AG04450 (cell line): ENCODE measurements at regions not wholly inside any gene's neighbourhood (a gene's known extent, or its start where the extent isn't known, plus 50 kb on each side); places are given as distances from the start of the nearest gene placed in this dataset.

Experiments used
- CTCF ChIA-PET: fragments of 300-600, 350-600 bp; formaldehyde crosslinking; extraction: SDS; loops from one replicate; lab custom pipeline; 2022; ENCODE audit warnings: antibody characterized with exemption, inconsistent platforms; lab: Charles Lee
- POLR2A ChIA-PET: fragments of 350-600 bp; formaldehyde crosslinking; extraction: SDS; loops from one replicate; lab custom pipeline; 2021; ENCODE audit warnings: antibody characterized with exemption, inconsistent platforms; lab: Yijun Ruan, JAX
- DNase-seq: peaks from one replicate; pipeline ENCODE4 v3.0.0-alpha.2; 2011; ENCODE audit warnings: low read depth, low spot score
- H3K27ac ChIP-seq: one replicate; pipeline ENCODE4 v1.5.1; 2012; ENCODE audit warnings: low read depth, low read length, control low read depth
- H3K27me3 ChIP-seq: one replicate; pipeline ENCODE4 v1.6.0; 2012; ENCODE audit warnings: low read length; ENCODE audit not compliant: control insufficient read depth, insufficient read depth
- H3K4me3 ChIP-seq: 2 replicates; pipeline ENCODE4 v1.5.1; 2011; ENCODE audit warnings: mild to moderate bottlenecking, low read depth, low read length, control low read depth
- H3K9me3 ChIP-seq: 2 replicates; pipeline ENCODE4 v1.5.1; 2012; ENCODE audit warnings: low read length; ENCODE audit not compliant: control insufficient read depth, insufficient read depth
- TF ChIP-seq, protein P1 (sequence below): IDR thresholded peaks from 2 replicates; pipeline ENCODE4 v1.5.1; 2011; ENCODE audit warnings: low read depth, low read length, control low read depth, inconsistent platforms

GRCh38 chr3:68057637-68058320 lies 403.4 kb upstream of the SUCLG2 start:
- H3K9me3 ChIP-seq, result no peaks in the 10 kb centered on the region
- no peaks in the 10 kb centered on the region for H3K27me3 ChIP-seq
- ChIA-PET CTCF (no interaction called here), POLR2A (no interaction called here)
- H3K4me3 ChIP-seq, result no peak overlapping the region
- no peak for DNase-seq
- no peak overlapping the region for H3K27ac ChIP-seq
- TF ChIP-seq, protein P1, sequence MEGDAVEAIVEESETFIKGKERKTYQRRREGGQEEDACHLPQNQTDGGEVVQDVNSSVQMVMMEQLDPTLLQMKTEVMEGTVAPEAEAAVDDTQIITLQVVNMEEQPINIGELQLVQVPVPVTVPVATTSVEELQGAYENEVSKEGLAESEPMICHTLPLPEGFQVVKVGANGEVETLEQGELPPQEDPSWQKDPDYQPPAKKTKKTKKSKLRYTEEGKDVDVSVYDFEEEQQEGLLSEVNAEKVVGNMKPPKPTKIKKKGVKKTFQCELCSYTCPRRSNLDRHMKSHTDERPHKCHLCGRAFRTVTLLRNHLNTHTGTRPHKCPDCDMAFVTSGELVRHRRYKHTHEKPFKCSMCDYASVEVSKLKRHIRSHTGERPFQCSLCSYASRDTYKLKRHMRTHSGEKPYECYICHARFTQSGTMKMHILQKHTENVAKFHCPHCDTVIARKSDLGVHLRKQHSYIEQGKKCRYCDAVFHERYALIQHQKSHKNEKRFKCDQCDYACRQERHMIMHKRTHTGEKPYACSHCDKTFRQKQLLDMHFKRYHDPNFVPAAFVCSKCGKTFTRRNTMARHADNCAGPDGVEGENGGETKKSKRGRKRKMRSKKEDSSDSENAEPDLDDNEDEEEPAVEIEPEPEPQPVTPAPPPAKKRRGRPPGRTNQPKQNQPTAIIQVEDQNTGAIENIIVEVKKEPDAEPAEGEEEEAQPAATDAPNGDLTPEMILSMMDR, result no peak

DNA sequence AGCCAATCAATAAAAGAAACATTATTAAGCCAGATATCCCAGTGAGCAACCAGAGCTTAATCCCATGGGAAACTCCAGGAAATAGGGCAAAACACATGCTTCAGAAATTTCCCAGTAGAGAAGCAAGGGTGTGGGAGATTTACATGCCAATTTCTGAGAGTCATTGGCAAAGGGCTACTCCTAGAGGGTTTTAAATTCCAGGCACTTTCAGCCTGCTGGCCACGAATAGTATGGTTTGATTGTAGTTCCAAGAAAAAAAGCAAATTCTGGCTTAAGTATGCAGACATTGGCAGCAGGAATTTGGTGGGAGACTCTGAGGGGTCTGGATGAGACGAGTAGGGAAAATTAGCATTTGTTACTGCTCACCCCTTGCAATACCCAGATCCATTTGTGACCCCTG lies 402.1 kb upstream of the SUCLG2 start:
- CTCF ChIA-PET, result no interaction called here
- Histone ChIP-seq H3K9me3 (no peaks in the 10 kb centered on the region), H3K4me3 (no peak overlapping the region), H3K27me3 (no peaks in the 10 kb centered on the region), H3K27ac (no peak overlapping the region)
- no peak for DNase-seq
- TF ChIP-seq, protein P1, result no peak
- POLR2A ChIA-PET, result no interaction called here

GRCh38 chr3:68055215-68055614 lies 400.8 kb upstream of the SUCLG2 start:
- no peaks in the 10 kb centered on the region for H3K9me3 ChIP-seq
- no peak overlapping the region for H3K4me3 ChIP-seq
- DNase-seq, result no peak
- CTCF ChIA-PET, result no interaction called here
- TF ChIP-seq, protein P1, result no peak
- peak overlapping the region; percentile 11 for H3K27ac ChIP-seq
- POLR2A ChIA-PET, result no interaction called here
- H3K27me3 ChIP-seq, result no peaks in the 10 kb centered on the region

DNA sequence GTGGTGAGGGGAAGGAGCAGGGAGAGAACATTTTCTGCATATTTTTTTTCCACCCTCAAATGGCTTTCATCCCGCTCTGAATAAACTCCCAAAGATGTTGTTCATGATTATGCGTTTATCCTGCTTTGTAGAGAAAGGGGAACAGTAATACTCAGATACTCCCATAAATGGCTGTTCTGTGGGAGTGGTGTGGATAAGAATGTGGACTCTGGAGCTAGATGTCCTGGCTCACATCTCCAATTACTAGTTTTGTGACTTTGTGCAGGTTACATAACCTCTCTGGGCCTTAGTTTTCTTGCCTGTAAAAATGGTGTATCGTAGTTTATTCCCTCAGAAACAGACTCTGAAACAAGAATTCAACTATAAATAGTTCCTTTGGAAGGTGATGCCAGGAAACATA lies 395.4 kb upstream of the SUCLG2 start:
- Histone ChIP-seq H3K9me3 (no peaks in the 10 kb centered on the region), H3K27ac (no peak overlapping the region), H3K4me3 (no peak overlapping the region), H3K27me3 (no peaks in the 10 kb centered on the region)
- DNase-seq, result no peak
- CTCF ChIA-PET, result no interaction called here
- POLR2A ChIA-PET, result no interaction called here
- TF ChIP-seq, protein P1, result no peak

DNA sequence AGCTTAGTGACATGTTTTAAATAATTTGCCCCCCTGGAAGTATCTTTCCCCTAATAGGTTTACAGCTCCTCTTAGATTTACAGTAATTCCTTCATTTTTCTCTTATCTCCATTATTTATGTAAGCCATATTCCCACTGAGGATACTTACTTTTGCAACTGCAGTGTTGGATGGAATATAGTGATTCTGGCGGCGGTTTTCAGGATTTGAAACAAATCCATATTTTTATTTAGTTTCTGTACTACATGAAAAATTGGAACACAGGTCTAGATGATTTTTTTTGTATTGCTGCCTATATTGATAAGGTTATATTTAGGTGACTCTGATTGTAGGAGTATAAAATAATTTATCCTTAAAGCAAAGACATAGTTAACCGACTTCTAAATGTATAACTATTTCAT lies 391.6 kb upstream of the SUCLG2 start:
- Histone ChIP-seq H3K27ac (no peak overlapping the region), H3K27me3 (no peaks in the 10 kb centered on the region), H3K4me3 (no peak overlapping the region), H3K9me3 (no peaks in the 10 kb centered on the region)
- ChIA-PET POLR2A (no interaction called here), CTCF (no interaction called here)
- no peak for DNase-seq
- TF ChIP-seq, protein P1, result no peak
